Neural crest cell (in vitro differentiated cells): ENCODE measurements at regions not wholly inside any gene's neighbourhood (a gene's known extent, or its start where the extent isn't known, plus 50 kb on each side); places are given as distances from the start of the nearest gene placed in this dataset.

Experiments used
- DNase-seq: peaks from one replicate; pipeline ENCODE4 v3.0.0; 2021; ENCODE audit warnings: low read depth, mixed read lengths, low spot score
- H3K27ac Mint-ChIP-seq: one replicate; pipeline ENCODE4 v1.8.0; 2021; ENCODE audit warnings: mild to moderate bottlenecking, mixed read lengths; ENCODE audit not compliant: unreplicated experiment
- H3K27me3 Mint-ChIP-seq: 2 replicates; pipeline ENCODE4 v1.8.0; 2021; ENCODE audit warnings: low read depth, mild to moderate bottlenecking, mixed read lengths
- H3K36me3 Mint-ChIP-seq: 2 replicates; pipeline ENCODE4 v1.8.0; 2021; ENCODE audit warnings: low read depth, mild to moderate bottlenecking, mixed read lengths
- H3K4me1 Mint-ChIP-seq: 2 replicates; pipeline ENCODE4 v1.8.0; 2021; ENCODE audit warnings: mixed read lengths
- H3K4me3 Mint-ChIP-seq: one replicate; pipeline ENCODE4 v1.8.0; 2021; ENCODE audit warnings: mild to moderate bottlenecking, mixed read lengths
- H3K9me3 Mint-ChIP-seq: 2 replicates; pipeline ENCODE4 v1.8.0; 2021; ENCODE audit warnings: mixed read lengths
- CTCF ChIP-seq: fragments of 200-600 bp; sonication (generic); conservative IDR thresholded peaks from 2 replicates; pipeline ENCODE4 v1.5.0; 2021; ENCODE audit warnings: antibody characterized with exemption, mild to moderate bottlenecking

- Mint-ChIP-seq H3K27ac (no peak overlapping the region), H3K36me3 (no peaks in the 10 kb centered on the region), H3K9me3 (peaks cover 3% of the 10 kb centered on the region), H3K27me3 (no peaks in the 10 kb centered on the region), H3K4me3 (no peak overlapping the region), H3K4me1 (no peaks in the 10 kb centered on the region)
- no peak for TF ChIP-seq CTCF
- DNase-seq, result no peak
These were observed 191.7 kb upstream of the MAP3K7 start for GRCh38 chr6:90778417-90779203.

GRCh38 chr6:90770778-90771177, 183.9 kb upstream of the MAP3K7 start:
- Mint-ChIP-seq H3K9me3 (peaks cover 3% of the 10 kb centered on the region), H3K4me3 (no peak overlapping the region), H3K36me3 (no peaks in the 10 kb centered on the region), H3K27me3 (no peaks in the 10 kb centered on the region), H3K27ac (no peak overlapping the region), H3K4me1 (no peaks in the 10 kb centered on the region)
- no peak for DNase-seq
- no peak for TF ChIP-seq CTCF

GRCh38 chr6:90765895-90766294, 179.0 kb upstream of the MAP3K7 start:
- Mint-ChIP-seq H3K36me3 (no peaks in the 10 kb centered on the region), H3K4me1 (no peaks in the 10 kb centered on the region), H3K27ac (no peak overlapping the region), H3K9me3 (no peaks in the 10 kb centered on the region), H3K4me3 (no peak overlapping the region), H3K27me3 (no peaks in the 10 kb centered on the region)
- DNase-seq, result no peak
- TF ChIP-seq CTCF, result no peak

GRCh38 chr6:90765491-90765890, 178.6 kb upstream of the MAP3K7 start:
- DNase-seq, result no peak
- Mint-ChIP-seq H3K4me1 (no peaks in the 10 kb centered on the region), H3K36me3 (no peaks in the 10 kb centered on the region), H3K27me3 (no peaks in the 10 kb centered on the region), H3K4me3 (no peak overlapping the region), H3K9me3 (no peaks in the 10 kb centered on the region), H3K27ac (no peak overlapping the region)
- TF ChIP-seq CTCF, result no peak

- Mint-ChIP-seq H3K4me1 (no peaks in the 10 kb centered on the region), H3K9me3 (no peaks in the 10 kb centered on the region), H3K4me3 (no peak overlapping the region), H3K27me3 (no peaks in the 10 kb centered on the region), H3K27ac (no peak overlapping the region), H3K36me3 (no peaks in the 10 kb centered on the region)
- TF ChIP-seq CTCF, result no peak
- no peak for DNase-seq
These were observed 177.1 kb upstream of the MAP3K7 start for GRCh38 chr6:90764001-90764400.
